CD4-positive, CD25-positive, alpha-beta regulatory T cell (primary cell): ENCODE measurements at regions not wholly inside any gene's neighbourhood (a gene's known extent, or its start where the extent isn't known, plus 50 kb on each side); places are given as distances from the start of the nearest gene placed in this dataset.
"Not testable (repeated sequence)": the region's sequence is repeated elsewhere in the genome, so short reads cannot be mapped to it uniquely, and the experiment has no call there.

Experiments used
- ATAC-seq, 2 donors: fragments of 150-1000 bp; cut with Tn5 transposase; one replicate each; pipeline ENCODE4 v1.10.0; 2021; ENCODE audit warnings: low read depth in 2 of 2, moderate number of reproducible peaks in 2 of 2, moderate library complexity in 1 of 2
- DNase-seq, 3 donors: peaks; one replicate each; pipeline versions ENCODE4 v3.0.0 to v3.0.0-alpha.2; 2012 to 2022; ENCODE audit warnings: mixed read lengths in 1 of 3
- H3K27ac ChIP-seq: one replicate; pipeline ENCODE4 v1.7.0; 2013; ENCODE audit warnings: mild to moderate bottlenecking, low read length; ENCODE audit not compliant: insufficient read depth, poor library complexity, severe bottlenecking
- H3K27me3 ChIP-seq: one replicate; pipeline ENCODE4 v1.7.0; 2013; ENCODE audit warnings: low read length; ENCODE audit not compliant: control insufficient read depth, insufficient read depth
- H3K36me3 ChIP-seq: one replicate; pipeline ENCODE4 v1.7.0; 2013; ENCODE audit warnings: mild to moderate bottlenecking, low read length, moderate library complexity; ENCODE audit not compliant: control insufficient read depth, insufficient read depth
- H3K4me1 ChIP-seq: 2 replicates; pipeline ENCODE4 v1.7.0; 2013; ENCODE audit warnings: mild to moderate bottlenecking, low read length; ENCODE audit not compliant: insufficient read depth, control insufficient read depth, poor library complexity, severe bottlenecking
- H3K4me3 ChIP-seq: one replicate; pipeline ENCODE4 v1.7.0; 2013; ENCODE audit warnings: low read depth, mild to moderate bottlenecking, low read length, moderate library complexity
- H3K9me3 ChIP-seq, 2 experiments: 1 replicate in 1 of 2; 2 replicates in 1 of 2; pipeline ENCODE4 v1.7.0; 2013; ENCODE audit warnings: low read length in 2 of 2, mild to moderate bottlenecking in 1 of 2, moderate library complexity in 1 of 2; ENCODE audit not compliant: control insufficient read depth in 2 of 2
- H3K27ac Mint-ChIP-seq, 3 donors: one replicate each; pipeline ENCODE4 v1.8.0; 2020 to 2022; ENCODE audit warnings: mild to moderate bottlenecking in 3 of 3, mixed read lengths in 3 of 3, moderate library complexity in 2 of 3
- H3K27me3 Mint-ChIP-seq: one replicate; pipeline ENCODE4 v1.8.0; 2022; ENCODE audit warnings: mild to moderate bottlenecking, mixed read lengths
- H3K36me3 Mint-ChIP-seq: one replicate; pipeline ENCODE4 v1.8.0; 2020; ENCODE audit warnings: mixed read lengths
- H3K4me1 Mint-ChIP-seq, 4 donors: one replicate each; pipeline ENCODE4 v1.8.0; 2020 to 2022; ENCODE audit warnings: mixed read lengths in 4 of 4, mild to moderate bottlenecking in 1 of 4
- H3K4me3 Mint-ChIP-seq, 4 donors: one replicate each; pipeline ENCODE4 v1.8.0; 2020 to 2022; ENCODE audit warnings: mild to moderate bottlenecking in 4 of 4, mixed read lengths in 4 of 4, moderate library complexity in 3 of 4
- H3K9me3 Mint-ChIP-seq, 7 donors: one replicate each; pipeline ENCODE4 v1.8.0; 2020 to 2022; ENCODE audit warnings: mixed read lengths in 7 of 7, mild to moderate bottlenecking in 3 of 7, moderate library complexity in 2 of 7

DNA sequence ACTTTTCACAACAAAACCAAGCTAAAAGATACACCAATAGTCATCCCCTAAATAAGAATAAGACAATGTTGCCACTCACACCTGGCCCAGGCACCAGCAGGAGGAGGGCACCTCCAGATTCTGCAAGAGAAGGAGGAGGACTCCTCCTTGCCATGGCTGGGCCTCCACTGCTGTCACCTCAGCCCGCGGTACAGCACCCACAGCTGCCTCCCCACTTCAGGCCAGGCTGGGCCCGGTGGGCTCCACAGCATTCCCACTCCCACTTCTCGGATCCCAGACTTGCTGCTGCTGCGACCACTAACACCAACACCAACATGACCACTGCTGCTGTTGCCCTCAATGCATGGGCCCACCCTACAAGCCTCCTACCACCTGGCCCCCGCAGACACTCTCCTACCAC lies 95.3 kb upstream of the POTED start:
- DNase-seq, H3K4me1 Mint-ChIP-seq, H3K36me3 ChIP-seq, ATAC-seq, H3K4me1 ChIP-seq, H3K9me3 ChIP-seq, H3K4me3 Mint-ChIP-seq, H3K27me3 Mint-ChIP-seq, H3K4me3 ChIP-seq, H3K27ac Mint-ChIP-seq, H3K36me3 Mint-ChIP-seq, H3K27me3 ChIP-seq, H3K27ac ChIP-seq: not testable (repeated sequence)
- peaks cover 0 to 11% (median 3%) of the 10 kb centered on the region in 7 donors for H3K9me3 Mint-ChIP-seq

DNA sequence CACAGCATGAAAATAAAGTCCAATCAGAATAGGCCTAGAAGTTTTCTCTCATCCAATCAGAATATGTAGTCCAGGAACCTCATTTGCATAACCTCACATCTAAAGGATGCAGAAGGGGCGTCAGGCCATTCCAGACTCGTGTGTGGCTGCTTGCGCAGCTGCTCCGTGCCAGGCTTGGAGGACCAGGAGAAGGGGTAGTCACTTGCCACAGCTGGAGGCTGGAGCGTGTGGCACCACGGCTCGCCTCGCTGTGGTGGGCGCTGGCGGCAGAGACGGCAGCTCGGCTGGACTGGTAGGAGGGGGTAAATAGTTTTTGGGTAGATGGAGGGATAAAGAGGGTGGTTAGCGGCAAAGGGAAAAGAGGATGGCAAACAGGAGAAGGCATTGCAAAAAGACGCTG lies 93.6 kb upstream of the POTED start:
- peaks cover 0 to 13% (median 3%) of the 10 kb centered on the region in 7 donors for H3K9me3 Mint-ChIP-seq
- not testable (repeated sequence) for H3K27me3 ChIP-seq, H3K4me3 ChIP-seq, H3K4me3 Mint-ChIP-seq, H3K4me1 ChIP-seq, H3K4me1 Mint-ChIP-seq, H3K27ac Mint-ChIP-seq, ATAC-seq, H3K27me3 Mint-ChIP-seq, H3K36me3 Mint-ChIP-seq, H3K9me3 ChIP-seq, H3K27ac ChIP-seq, DNase-seq, H3K36me3 ChIP-seq

GRCh38 chr21:13519971-13520370 lies 89.6 kb upstream of the POTED start:
- ATAC-seq, H3K4me3 Mint-ChIP-seq, H3K36me3 Mint-ChIP-seq, H3K4me1 ChIP-seq, H3K4me3 ChIP-seq, DNase-seq, H3K27ac Mint-ChIP-seq, H3K9me3 ChIP-seq, H3K4me1 Mint-ChIP-seq, H3K27ac ChIP-seq, H3K36me3 ChIP-seq, H3K27me3 Mint-ChIP-seq, H3K27me3 ChIP-seq: not testable (repeated sequence)
- H3K9me3 Mint-ChIP-seq = peaks cover 0 to 13% (median 1%) of the 10 kb centered on the region in 7 donors

DNA sequence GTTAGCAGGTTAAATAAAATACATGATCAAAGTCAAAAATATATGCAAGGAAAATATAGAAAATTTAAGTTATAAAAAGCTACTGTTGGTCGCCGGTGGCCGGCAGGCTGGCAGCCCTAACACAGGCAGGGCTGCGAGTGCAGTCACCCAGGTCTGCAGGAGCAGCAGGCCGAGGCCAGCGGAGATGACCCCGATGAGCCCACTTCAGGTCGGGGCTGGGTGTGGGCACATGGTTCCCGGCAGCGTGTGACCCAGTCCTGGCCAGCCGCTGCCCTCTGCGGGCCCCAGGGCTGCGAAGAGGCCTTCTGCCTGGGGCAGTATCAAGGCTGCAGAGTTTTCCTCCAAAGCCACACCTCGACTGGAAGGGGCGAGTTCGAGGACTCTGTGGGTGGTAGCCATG lies 84.6 kb upstream of the POTED start:
- ATAC-seq, H3K4me3 Mint-ChIP-seq, H3K4me1 Mint-ChIP-seq: not testable (repeated sequence)

DNA sequence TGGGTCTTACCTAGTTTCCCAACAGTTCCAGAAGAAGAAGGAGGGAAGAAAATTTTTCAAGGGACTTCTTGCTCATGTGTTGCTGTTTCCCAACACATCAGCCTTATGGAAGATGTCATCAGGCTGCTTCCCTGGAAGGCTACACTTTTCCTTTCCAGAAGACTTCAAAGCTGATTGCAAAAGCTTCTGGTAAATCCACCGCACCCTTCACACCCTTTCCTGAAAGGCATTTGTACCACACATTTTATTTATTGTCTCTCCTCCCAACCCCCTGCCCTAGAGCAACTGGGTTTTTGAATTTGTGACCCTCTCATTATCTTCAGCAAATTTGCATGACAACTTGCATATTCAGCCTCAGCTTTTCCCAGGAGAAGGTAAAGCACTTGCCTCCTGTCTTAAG lies 80.5 kb upstream of the POTED start:
- not testable (repeated sequence) for H3K4me3 ChIP-seq, DNase-seq, ATAC-seq, H3K27ac Mint-ChIP-seq, H3K27me3 ChIP-seq, H3K4me3 Mint-ChIP-seq, H3K4me1 ChIP-seq, H3K27ac ChIP-seq, H3K36me3 Mint-ChIP-seq, H3K4me1 Mint-ChIP-seq, H3K9me3 ChIP-seq, H3K27me3 Mint-ChIP-seq, H3K9me3 Mint-ChIP-seq, H3K36me3 ChIP-seq

More for the DNA sequence above, 84.6 kb upstream of the POTED start:
- not testable (repeated sequence) for H3K4me3 ChIP-seq, H3K9me3 Mint-ChIP-seq, H3K27ac Mint-ChIP-seq, H3K36me3 Mint-ChIP-seq, H3K27ac ChIP-seq, H3K36me3 ChIP-seq, H3K27me3 Mint-ChIP-seq, DNase-seq, H3K27me3 ChIP-seq, H3K9me3 ChIP-seq, H3K4me1 ChIP-seq

DNA sequence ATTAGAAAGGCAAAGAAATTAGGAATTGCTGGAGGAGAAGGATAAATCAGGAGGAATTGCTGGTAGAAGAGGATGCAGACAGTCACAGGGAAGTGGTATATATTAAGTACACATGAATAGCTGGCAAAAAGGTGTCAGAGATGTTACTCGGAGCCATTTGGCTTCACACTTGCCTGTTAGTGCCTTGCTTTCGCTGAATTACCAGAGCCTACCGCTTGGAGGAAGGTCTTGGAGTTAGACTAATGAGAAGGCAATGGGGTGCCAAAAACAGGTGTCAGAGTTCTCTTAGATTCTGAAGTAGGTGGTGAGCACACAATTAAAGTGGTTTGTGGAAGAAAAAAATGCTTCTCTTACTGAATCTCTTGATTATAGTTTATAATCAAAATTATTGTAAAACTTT lies 79.9 kb upstream of the POTED start:
- H3K9me3 Mint-ChIP-seq, H3K4me3 ChIP-seq, H3K4me1 ChIP-seq, H3K27me3 ChIP-seq, H3K27me3 Mint-ChIP-seq, H3K27ac Mint-ChIP-seq, ATAC-seq, H3K9me3 ChIP-seq, H3K4me1 Mint-ChIP-seq, H3K36me3 ChIP-seq, H3K36me3 Mint-ChIP-seq, H3K4me3 Mint-ChIP-seq, H3K27ac ChIP-seq, DNase-seq: not testable (repeated sequence)

DNA sequence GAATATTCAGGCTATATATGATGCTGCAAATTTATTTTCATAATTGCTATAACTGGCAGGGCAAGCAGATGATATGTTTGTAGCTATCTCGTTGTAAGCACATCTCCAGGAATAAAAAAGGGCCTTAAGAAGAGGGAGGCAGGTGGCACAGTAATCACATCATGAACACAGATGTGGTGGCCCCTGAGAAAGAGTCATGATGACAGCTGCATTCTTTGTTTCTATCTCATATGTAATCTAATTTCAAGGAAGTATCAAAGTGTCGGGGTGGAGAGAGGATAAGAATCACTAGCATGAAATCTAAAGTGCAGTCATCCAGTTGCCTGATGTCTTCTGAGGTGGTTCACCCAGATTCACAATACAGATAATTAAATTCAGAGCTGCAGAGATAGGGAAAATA lies 78.9 kb upstream of the POTED start:
- H3K27me3 Mint-ChIP-seq, H3K4me1 Mint-ChIP-seq, H3K9me3 ChIP-seq, H3K9me3 Mint-ChIP-seq, H3K4me1 ChIP-seq, H3K27ac ChIP-seq, H3K36me3 ChIP-seq, ATAC-seq, H3K4me3 Mint-ChIP-seq, H3K4me3 ChIP-seq, H3K27ac Mint-ChIP-seq, H3K27me3 ChIP-seq, DNase-seq, H3K36me3 Mint-ChIP-seq: not testable (repeated sequence)

GRCh38 chr21:13543482-13543881 lies 66.1 kb upstream of the POTED start:
- not testable (repeated sequence) for DNase-seq, H3K27me3 Mint-ChIP-seq, H3K9me3 ChIP-seq, H3K27me3 ChIP-seq, H3K4me1 ChIP-seq, H3K4me3 Mint-ChIP-seq, H3K36me3 Mint-ChIP-seq, H3K36me3 ChIP-seq, H3K27ac Mint-ChIP-seq, H3K4me3 ChIP-seq, H3K27ac ChIP-seq, ATAC-seq
- H3K9me3 Mint-ChIP-seq = peaks cover 0 to 20% (median 2%) of the 10 kb centered on the region in 7 donors
- peaks cover 0 to 12% (median under 1%) of the 10 kb centered on the region in 4 donors for H3K4me1 Mint-ChIP-seq
